ENCODE measurements at regions not wholly inside any gene's neighbourhood (a gene's known extent, or its start where the extent isn't known, plus 50 kb on each side); places are given as distances from the start of the nearest gene placed in this dataset.

DNA sequence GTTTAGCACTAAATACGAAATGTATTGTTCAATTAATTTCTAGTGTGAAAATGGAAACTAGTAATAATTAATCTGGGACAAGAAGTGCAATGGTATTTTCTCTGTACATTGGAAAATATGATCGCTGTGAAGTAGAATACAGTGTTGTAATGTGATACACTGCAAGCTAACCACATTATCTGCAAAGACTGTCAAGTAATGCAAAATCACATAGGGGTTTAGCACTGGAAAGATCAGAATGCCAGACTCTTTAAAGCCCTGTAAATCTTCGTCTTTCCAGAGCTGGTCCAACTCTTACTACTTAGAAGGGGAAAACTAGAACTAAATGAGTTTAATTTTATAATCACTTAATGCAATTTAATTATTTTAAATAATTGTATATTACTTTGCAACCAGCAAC lies 544.5 kb upstream of the ANO3 start:
- FAIRE-seq (no peak), ATAC-seq (no peak), DNase-seq (ENCODE audit: low read depth in 1 of 2, low spot score in 1 of 2) (no peak)
- Histone ChIP-seq H3K4me1 (no peaks in the 10 kb centered on the region), H3K4me3 (no peak overlapping the region), H3K9me3 (no peaks in the 10 kb centered on the region), H3K4me2 (no peak overlapping the region), H3K27ac (no peak overlapping the region)
- POLR2A ChIA-PET: no interaction called here
- 3% methylated on average over 3 of the region's 3 CpGs for WGBS (ENCODE audit: missing lambda C conversion rate)
- CTCF ChIA-PET: no interaction called here
- no peak for TF ChIP-seq TFCP2L1 (CRISPR knock-in tag; IDR thresholded peaks at IDR 0.05)
- no peak for TF ChIP-seq ZNF302 (CRISPR knock-in tag; IDR thresholded peaks at IDR 0.05)
- no peak for TF ChIP-seq HOXB13 (CRISPR knock-in tag; IDR thresholded peaks at IDR 0.05; ENCODE audit: low read depth)

DNA sequence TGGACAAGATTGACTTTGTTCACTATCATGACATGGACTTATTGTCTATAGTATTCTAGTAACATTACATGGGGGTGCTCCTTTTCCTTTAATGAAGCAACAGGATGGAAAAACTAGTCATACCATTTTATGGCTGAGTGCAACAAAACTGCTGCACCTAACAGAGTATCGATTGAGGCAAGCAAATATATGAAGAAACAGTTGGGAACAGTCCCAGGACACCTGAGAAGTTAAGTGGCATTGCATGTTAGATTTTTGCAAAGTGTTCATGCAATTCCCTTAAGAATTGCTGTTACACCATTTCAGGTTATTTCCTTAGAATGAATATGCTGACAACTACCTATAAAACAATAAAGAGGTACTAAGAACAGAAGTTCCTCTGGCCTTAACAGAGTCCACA lies 541.5 kb upstream of the ANO3 start:
- no peak for ATAC-seq
- H3K4me3 ChIP-seq: no peak overlapping the region
- H3K27ac ChIP-seq: no peak overlapping the region
- CTCF ChIA-PET: interaction anchor here (0.6 kb wide), 1 partner anchor 36 kb away, joined by 4 read pairs; no protein-coding TSS in a partner anchor
- no peaks in the 10 kb centered on the region for H3K9me3 ChIP-seq
- no peak for TF ChIP-seq EHF (CRISPR knock-in tag; IDR thresholded peaks at IDR 0.05)
- TF ChIP-seq NR3C1 (IDR thresholded peaks at IDR 0.05): no peak
- no peak for TF ChIP-seq RARB (CRISPR knock-in tag; IDR thresholded peaks at IDR 0.05)
- TF ChIP-seq HOXA7 (CRISPR knock-in tag; IDR thresholded peaks at IDR 0.05): no peak
- TF ChIP-seq, protein P1, sequence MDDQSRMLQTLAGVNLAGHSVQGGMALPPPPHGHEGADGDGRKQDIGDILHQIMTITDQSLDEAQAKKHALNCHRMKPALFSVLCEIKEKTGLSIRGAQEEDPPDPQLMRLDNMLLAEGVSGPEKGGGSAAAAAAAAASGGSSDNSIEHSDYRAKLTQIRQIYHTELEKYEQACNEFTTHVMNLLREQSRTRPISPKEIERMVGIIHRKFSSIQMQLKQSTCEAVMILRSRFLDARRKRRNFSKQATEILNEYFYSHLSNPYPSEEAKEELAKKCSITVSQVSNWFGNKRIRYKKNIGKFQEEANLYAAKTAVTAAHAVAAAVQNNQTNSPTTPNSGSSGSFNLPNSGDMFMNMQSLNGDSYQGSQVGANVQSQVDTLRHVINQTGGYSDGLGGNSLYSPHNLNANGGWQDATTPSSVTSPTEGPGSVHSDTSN (IDR thresholded peaks at IDR 0.05): no peak
- no peak for TF ChIP-seq EP300 (IDR thresholded peaks at IDR 0.05)
- TF ChIP-seq ZC3H11A (IDR thresholded peaks at IDR 0.05): no peak
- TF ChIP-seq, protein P2, sequence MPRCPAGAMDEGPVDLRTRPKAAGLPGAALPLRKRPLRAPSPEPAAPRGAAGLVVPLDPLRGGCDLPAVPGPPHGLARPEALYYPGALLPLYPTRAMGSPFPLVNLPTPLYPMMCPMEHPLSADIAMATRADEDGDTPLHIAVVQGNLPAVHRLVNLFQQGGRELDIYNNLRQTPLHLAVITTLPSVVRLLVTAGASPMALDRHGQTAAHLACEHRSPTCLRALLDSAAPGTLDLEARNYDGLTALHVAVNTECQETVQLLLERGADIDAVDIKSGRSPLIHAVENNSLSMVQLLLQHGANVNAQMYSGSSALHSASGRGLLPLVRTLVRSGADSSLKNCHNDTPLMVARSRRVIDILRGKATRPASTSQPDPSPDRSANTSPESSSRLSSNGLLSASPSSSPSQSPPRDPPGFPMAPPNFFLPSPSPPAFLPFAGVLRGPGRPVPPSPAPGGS (IDR thresholded peaks at IDR 0.05): no peak
- H3K4me2 ChIP-seq: no peak overlapping the region
- no peak for DNase-seq (ENCODE audit: low read depth in 1 of 2, low spot score in 1 of 2)
- H3K4me1 ChIP-seq: no peaks in the 10 kb centered on the region
- POLR2A ChIA-PET: no interaction called here
- FAIRE-seq: no peak
- 0% methylated on average over 1 of the region's 1 CpG for WGBS (ENCODE audit: missing lambda C conversion rate)

DNA sequence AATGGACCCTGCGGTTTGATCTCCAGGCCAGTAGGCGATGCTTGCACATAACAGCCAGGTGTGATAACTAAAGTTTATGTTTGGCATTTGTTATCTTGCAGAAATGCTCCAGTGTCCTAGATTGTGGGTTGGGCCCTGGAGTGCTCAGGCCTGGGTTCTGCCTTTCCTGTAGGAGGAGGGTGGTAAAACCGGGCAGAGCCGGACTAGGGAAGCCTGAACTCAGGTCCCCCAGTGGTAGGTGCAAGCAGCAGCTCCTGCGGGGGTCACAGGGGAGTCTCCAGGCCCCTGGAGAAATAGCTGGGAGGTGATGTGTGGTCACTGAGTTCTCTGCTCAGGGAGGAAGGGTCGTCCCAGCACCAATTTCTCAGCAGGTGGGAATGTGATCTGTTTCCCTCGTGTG lies 538.3 kb upstream of the ANO3 start:
- no peak for TF ChIP-seq JUN (IDR thresholded peaks at IDR 0.05)
- TF ChIP-seq CHD2 (IDR thresholded peaks at IDR 0.05; ENCODE audit: low read length, partially characterized antibody): no peak
- no peak for TF ChIP-seq RFX5 (IDR thresholded peaks at IDR 0.05)
- no peak for TF ChIP-seq CBX8 (IDR thresholded peaks at IDR 0.05)
- no peak for TF ChIP-seq ZFP36 (IDR thresholded peaks at IDR 0.05; ENCODE audit: borderline replicate concordance, partially characterized antibody)
- TF ChIP-seq EHF (CRISPR knock-in tag; IDR thresholded peaks at IDR 0.05): no peak
- WGBS (ENCODE audit: missing lambda C conversion rate): 28% methylated on average over 6 of the region's 7 CpGs
- FAIRE-seq: no peak
- H3K4me3 ChIP-seq: no peak overlapping the region
- no peaks in the 10 kb centered on the region for H3K9me3 ChIP-seq
- no peak overlapping the region for H3K4me2 ChIP-seq
- no peaks in the 10 kb centered on the region for H3K4me1 ChIP-seq
- no peak for ATAC-seq
- no peak for DNase-seq (ENCODE audit: low read depth in 1 of 2, low spot score in 1 of 2)
- ChIA-PET CTCF (no interaction called here), POLR2A (no interaction called here)
- H3K27ac ChIP-seq: no peak overlapping the region

DNA sequence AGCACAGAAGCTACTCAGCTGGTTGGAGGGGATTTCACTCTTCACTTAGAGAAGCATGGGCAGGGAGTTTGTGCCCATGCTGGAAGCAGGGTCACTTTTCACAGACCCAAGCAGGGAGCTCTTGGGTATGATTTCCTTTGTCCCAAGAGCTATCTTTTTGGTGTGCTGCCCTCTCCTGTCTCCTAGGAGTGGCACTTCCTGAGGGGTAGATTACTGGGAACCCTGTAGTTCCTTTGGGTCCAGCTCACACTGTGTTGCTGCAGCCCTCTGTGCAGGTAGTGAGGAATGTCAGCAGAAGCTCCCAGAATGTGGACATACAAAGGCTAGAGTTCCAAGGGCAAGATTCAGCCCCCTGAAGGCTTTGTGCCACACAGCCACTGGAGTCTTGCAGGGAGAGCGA lies 537.1 kb upstream of the ANO3 start:
- ChIA-PET CTCF (no interaction called here), POLR2A (no interaction called here)
- Histone ChIP-seq H3K4me1 (no peaks in the 10 kb centered on the region), H3K9me3 (no peaks in the 10 kb centered on the region), H3K27ac (no peak overlapping the region), H3K4me3 (no peak overlapping the region), H3K4me2 (no peak overlapping the region)
- DNase-seq (ENCODE audit: low read depth in 1 of 2, low spot score in 1 of 2) (no peak), ATAC-seq (no peak), FAIRE-seq (no peak)
- WGBS (ENCODE audit: missing lambda C conversion rate): 0% methylated on average over 1 of the region's 1 CpG
- TF ChIP-seq, protein P3, sequence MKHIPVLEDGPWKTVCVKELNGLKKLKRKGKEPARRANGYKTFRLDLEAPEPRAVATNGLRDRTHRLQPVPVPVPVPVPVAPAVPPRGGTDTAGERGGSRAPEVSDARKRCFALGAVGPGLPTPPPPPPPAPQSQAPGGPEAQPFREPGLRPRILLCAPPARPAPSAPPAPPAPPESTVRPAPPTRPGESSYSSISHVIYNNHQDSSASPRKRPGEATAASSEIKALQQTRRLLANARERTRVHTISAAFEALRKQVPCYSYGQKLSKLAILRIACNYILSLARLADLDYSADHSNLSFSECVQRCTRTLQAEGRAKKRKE (CRISPR knock-in tag; IDR thresholded peaks at IDR 0.05; ENCODE audit: low read depth): no peak
- TF ChIP-seq EHMT2 (IDR thresholded peaks at IDR 0.05; ENCODE audit: low read depth) (no peak), NPAS2 (CRISPR knock-in tag; IDR thresholded peaks at IDR 0.05; ENCODE audit: borderline replicate concordance) (no peak), TP53 (CRISPR knock-in tag; IDR thresholded peaks at IDR 0.05) (no peak), ZNF302 (CRISPR knock-in tag; IDR thresholded peaks at IDR 0.05) (no peak), HOXA7 (CRISPR knock-in tag; IDR thresholded peaks at IDR 0.05) (no peak), POLR2A (IDR thresholded peaks at IDR 0.05; ENCODE audit: low read length) (no peak), FOSB (CRISPR knock-in tag; IDR thresholded peaks at IDR 0.05) (no peak), HDAC2 (IDR thresholded peaks at IDR 0.05) (no peak), TFCP2L1 (CRISPR knock-in tag; IDR thresholded peaks at IDR 0.05) (no peak)
- TF ChIP-seq, protein P1 (IDR thresholded peaks at IDR 0.05): no peak
- TF ChIP-seq, protein P4, sequence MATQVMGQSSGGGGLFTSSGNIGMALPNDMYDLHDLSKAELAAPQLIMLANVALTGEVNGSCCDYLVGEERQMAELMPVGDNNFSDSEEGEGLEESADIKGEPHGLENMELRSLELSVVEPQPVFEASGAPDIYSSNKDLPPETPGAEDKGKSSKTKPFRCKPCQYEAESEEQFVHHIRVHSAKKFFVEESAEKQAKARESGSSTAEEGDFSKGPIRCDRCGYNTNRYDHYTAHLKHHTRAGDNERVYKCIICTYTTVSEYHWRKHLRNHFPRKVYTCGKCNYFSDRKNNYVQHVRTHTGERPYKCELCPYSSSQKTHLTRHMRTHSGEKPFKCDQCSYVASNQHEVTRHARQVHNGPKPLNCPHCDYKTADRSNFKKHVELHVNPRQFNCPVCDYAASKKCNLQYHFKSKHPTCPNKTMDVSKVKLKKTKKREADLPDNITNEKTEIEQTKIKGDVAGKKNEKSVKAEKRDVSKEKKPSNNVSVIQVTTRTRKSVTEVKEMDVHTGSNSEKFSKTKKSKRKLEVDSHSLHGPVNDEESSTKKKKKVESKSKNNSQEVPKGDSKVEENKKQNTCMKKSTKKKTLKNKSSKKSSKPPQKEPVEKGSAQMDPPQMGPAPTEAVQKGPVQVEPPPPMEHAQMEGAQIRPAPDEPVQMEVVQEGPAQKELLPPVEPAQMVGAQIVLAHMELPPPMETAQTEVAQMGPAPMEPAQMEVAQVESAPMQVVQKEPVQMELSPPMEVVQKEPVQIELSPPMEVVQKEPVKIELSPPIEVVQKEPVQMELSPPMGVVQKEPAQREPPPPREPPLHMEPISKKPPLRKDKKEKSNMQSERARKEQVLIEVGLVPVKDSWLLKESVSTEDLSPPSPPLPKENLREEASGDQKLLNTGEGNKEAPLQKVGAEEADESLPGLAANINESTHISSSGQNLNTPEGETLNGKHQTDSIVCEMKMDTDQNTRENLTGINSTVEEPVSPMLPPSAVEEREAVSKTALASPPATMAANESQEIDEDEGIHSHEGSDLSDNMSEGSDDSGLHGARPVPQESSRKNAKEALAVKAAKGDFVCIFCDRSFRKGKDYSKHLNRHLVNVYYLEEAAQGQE (IDR thresholded peaks at IDR 0.05): no peak
- TF ChIP-seq, protein P2 (IDR thresholded peaks at IDR 0.05): no peak

Measured in A549 (cell line).